Right lung (tissue), 2 donors: ENCODE measurements at regions not wholly inside any gene's neighbourhood (a gene's known extent, or its start where the extent isn't known, plus 50 kb on each side); places are given as distances from the start of the nearest gene placed in this dataset.
"Not testable (repeated sequence)": the region's sequence is repeated elsewhere in the genome, so short reads cannot be mapped to it uniquely, and the experiment has no call there.

Source experiments
- DNase-seq, 2 donors: peaks; one replicate each; pipeline ENCODE4 v3.0.0-alpha.2; 2013

- no peak for DNase-seq
Observed at GRCh38 chr14:46433381-46433780, 218.2 kb downstream of the RPL10L start.

- no peak for DNase-seq
Observed at GRCh38 chr14:46432516-46432915, 219.1 kb downstream of the RPL10L start.

GRCh38 chr14:46417066-46417465 is 234.5 kb downstream of the RPL10L start:
- no peak for DNase-seq

GRCh38 chr14:46404865-46405811 is 246.4 kb downstream of the RPL10L start:
- DNase-seq: peak; percentile 71 to 72

GRCh38 chr14:46402001-46402690 is 249.4 kb downstream of the RPL10L start:
- DNase-seq: not testable (repeated sequence)

GRCh38 chr14:46401066-46401465 is 250.5 kb downstream of the RPL10L start:
- no peak for DNase-seq

- peak in 1 of 2 donors; percentile 8 for DNase-seq
Observed at GRCh38 chr14:46399049-46399448, 252.5 kb downstream of the RPL10L start.

GRCh38 chr14:46384611-46385010 is 267.0 kb downstream of the RPL10L start:
- no peak for DNase-seq

- DNase-seq: no peak
Observed at GRCh38 chr14:46381674-46382073, 269.9 kb downstream of the RPL10L start.

- no peak for DNase-seq
Observed at GRCh38 chr14:46378248-46378647, 273.3 kb downstream of the RPL10L start.

- DNase-seq: no peak
Observed at GRCh38 chr14:46377305-46377704, 274.3 kb downstream of the RPL10L start.

GRCh38 chr14:46369391-46369790 is 282.2 kb downstream of the RPL10L start:
- DNase-seq: no peak

- no peak for DNase-seq
Observed at GRCh38 chr14:46368275-46368674, 283.3 kb downstream of the RPL10L start.

GRCh38 chr14:46352844-46353243 is 298.7 kb downstream of the RPL10L start:
- no peak for DNase-seq

GRCh38 chr14:46344327-46344937 is 307.1 kb downstream of the RPL10L start:
- no peak for DNase-seq

GRCh38 chr14:46325777-46326176 is 325.8 kb downstream of the RPL10L start:
- DNase-seq: no peak

GRCh38 chr14:46325157-46325556 is 326.4 kb downstream of the RPL10L start:
- no peak for DNase-seq

GRCh38 chr14:46323404-46323762 is 328.2 kb downstream of the RPL10L start:
- no peak for DNase-seq

GRCh38 chr14:46322730-46323403 is 328.7 kb downstream of the RPL10L start:
- peak; percentile 12 to 13 for DNase-seq

GRCh38 chr14:46322076-46322475 is 329.5 kb downstream of the RPL10L start:
- no peak for DNase-seq

- no peak for DNase-seq
Observed at GRCh38 chr14:46306267-46306666, 345.3 kb downstream of the RPL10L start.

GRCh38 chr14:46300765-46301164 is 350.8 kb downstream of the RPL10L start:
- no peak for DNase-seq
